GM21723 (cell line): ENCODE measurements at regions not wholly inside any gene's neighbourhood (a gene's known extent, or its start where the extent isn't known, plus 50 kb on each side); places are given as distances from the start of the nearest gene placed in this dataset.
"Not testable (repeated sequence)": the region's sequence is repeated elsewhere in the genome, so short reads cannot be mapped to it uniquely, and the experiment has no call there.

ENCODE experiments used
- ATAC-seq: cut with Tn5 transposase; IDR thresholded peaks from one replicate; pipeline ENCODE4 v1.9.1; 2021; ENCODE audit warnings: mild to moderate bottlenecking, moderate library complexity; ENCODE audit not compliant: unreplicated experiment

DNA sequence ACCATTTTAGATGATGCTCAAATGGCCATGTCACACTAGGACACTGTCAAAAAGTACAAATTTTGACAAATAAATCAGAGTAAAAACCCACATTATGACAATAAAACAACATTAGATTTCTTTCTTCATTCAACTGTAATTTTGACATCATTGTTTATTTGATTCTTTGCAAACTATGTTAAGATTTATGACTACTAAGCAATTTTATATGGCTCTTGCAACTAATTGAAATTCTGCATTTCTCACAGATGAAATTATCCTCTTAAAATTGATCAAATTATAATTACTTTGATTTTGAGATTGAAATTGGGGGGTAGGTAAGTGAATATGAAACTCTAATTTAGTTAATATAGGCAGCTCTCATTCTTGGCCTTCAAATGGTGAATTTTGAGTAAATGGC lies 59.8 kb downstream of the ATOH1 start:
- no peak for ATAC-seq

DNA sequence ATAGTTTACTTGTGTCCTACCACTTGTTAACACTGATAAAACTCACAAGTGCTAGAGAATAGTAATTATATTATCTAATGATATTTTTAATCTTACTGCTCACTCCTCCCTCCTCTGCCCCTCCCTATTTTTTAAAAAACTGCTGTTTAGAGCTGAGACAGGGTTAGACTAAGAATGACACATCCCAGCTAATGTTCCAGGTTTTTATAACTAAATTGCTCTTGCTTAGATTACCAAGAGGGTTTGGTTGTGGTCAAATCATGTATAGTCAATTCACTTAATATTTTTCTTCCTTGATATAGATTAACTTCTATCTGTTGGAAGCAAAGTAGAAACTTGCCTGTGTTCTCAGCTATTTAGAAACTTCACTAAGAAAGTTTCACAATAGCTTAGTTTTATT lies 60.2 kb downstream of the ATOH1 start:
- ATAC-seq, result no peak

DNA sequence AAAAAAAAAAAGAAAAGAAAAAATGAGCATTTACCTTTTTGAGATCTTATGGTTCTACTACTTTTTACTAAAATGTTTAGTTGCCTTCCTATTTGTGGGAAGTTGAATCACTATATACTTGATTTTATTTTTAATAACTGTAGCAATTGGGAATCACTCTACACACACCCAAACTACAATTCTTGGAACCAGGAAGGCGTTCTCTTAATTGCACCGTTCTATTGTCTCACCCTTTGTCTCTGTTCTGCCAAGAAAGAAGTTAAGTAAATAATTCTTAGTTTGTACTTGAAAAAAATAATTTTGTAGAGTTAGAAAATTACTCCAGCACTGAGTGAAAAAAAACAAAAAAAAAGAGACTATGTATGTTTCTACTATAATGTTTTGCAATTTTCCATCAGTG lies 62.7 kb downstream of the ATOH1 start:
- no peak for ATAC-seq

DNA sequence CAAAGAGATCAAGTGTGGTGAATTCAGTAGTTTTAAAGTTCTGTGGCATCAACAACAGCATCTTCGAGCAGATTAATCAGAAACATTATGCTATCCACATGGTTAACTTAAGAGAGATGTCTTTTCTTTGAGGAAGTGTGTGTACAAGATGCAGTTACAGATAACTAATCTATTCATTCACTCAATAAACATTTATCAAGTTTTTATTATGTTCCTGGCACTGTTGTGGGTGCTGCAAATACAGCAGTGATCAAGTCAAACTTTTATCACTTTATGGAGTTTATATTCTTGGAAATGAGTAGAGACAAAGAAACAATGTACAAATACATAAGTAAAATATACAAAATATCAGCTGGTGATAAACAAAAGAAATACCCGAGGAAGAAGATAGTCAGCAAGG lies 66.4 kb downstream of the ATOH1 start:
- ATAC-seq, result no peak

DNA sequence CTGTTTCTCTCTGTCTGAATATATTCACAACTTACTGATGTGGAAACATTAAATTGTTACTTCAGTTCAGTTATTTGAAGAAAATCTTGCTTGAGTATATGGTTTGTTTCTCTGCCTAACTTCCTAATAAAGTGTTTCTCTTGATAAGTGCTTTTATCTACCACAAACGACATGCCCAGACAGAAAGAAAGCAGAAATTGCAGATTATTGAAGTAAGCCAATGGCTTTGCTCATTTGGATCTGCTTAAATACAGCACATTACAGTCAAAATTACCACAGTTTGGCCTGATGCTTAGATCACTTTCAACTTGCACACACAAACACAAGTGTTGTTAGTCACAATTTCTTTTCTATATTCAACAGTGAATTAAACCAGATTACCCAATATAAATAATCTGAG lies 68.0 kb downstream of the ATOH1 start:
- ATAC-seq, result no peak

DNA sequence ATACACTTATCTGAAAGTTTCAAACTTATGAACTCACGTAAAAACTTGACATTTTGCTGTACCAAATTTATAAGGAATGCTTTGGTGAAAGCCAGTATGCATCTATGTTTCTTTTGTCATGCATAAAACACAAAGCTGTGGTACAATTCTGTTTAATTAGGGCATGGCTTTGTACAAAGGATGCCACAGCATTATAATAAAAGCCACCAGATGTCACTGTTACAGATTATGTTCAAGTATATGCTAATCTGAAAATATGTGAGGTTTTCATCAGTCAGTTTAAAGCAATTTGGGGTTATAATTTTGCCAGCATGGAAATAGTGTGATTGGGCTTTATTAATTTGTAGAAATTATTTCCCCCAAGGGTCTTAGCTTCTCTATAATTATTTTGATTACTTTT lies 69.0 kb downstream of the ATOH1 start:
- ATAC-seq, result no peak

DNA sequence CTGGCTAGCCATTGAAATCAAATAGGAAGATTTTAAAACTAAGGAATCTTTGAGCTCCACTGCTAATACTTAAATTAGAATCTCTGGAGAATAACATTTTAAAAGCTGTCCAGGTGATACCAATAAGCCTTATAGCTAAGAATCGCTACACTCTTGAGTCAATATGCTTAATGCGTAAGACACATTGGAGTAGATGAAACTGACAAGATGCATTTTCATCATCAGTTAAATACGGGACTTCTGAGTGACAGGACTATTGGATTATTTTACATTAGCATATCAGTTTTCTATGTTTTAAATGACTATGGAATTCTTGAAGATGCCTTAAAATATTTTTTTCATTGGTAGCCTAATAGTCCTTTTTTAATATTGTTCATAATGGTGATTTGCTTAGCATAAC lies 80.2 kb downstream of the ATOH1 start:
- ATAC-seq, result no peak

DNA sequence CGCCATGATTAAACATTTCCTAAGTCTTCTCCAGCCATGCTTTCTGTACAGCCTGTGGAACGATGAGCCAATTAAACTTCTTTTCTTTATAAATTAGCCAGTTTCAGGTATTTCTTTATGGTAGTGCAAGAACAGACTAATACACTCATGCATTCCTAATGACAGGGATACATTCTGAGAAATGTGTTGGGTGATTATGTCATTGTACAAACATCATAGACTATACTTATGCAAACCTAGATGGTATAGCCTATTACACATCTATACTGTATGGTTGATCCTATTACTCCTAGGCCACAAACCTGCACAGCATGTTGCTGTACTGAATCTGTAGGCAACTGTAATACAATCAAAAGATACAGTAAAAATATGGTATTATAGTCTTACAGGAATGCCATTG lies 83.1 kb downstream of the ATOH1 start:
- ATAC-seq, result no peak

DNA sequence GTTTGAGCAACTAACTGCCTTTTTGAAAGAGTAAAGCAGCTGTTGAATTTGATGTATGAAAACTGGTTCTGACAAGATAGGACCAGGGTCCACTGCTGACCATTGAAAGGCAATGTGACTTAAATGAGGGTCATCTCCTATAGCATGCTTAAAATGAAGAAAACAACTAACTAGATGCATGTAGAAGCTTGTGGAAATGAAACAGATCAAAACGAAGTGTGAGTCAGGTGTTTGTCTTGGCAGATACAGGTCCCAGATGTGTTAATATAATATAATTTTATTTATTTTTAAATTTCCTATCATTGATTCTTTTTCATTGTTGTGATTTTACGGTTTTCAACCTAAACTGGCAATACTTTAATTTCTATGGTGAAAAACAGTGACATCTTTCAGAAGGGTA lies 83.6 kb downstream of the ATOH1 start:
- no peak for ATAC-seq

DNA sequence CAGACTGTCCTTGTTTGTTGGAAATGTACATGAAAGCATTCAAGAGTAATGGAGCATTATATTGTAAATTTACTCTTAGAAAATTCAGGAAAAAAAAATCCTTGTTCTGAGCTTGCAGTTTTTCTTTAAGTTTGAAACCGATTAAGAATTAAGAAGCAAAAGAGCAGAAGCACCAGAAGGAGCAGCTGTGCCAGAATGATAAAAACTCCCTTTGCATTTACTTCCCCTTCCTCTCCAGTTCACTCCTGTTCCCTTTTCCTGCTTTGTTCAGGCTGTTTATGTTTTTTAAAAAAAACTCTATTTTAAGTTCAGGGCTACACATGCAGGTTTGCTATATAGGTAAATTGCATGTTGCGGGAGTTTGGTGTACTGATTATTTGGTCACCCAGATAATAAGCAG lies 90.3 kb downstream of the ATOH1 start:
- ATAC-seq, result no peak

DNA sequence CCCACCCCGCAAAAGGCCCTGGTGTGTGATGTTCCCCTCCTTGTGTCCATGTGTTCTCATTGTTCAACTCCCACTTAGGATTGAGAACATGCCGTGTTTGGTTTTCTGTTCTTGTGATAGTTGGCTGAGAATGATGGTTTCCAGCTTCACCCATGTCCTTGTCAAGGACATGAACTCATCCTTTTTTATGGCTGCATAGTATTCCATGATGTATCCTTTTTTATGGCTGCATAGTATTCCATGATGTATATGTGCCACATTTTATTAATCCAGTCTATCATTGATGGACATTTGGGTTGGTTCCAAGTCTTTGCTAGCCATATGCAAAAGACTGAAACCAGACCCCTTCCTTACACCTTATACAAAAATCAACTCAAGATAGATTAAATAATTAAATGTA lies 95.0 kb downstream of the ATOH1 start:
- ATAC-seq, result not testable (repeated sequence)

DNA sequence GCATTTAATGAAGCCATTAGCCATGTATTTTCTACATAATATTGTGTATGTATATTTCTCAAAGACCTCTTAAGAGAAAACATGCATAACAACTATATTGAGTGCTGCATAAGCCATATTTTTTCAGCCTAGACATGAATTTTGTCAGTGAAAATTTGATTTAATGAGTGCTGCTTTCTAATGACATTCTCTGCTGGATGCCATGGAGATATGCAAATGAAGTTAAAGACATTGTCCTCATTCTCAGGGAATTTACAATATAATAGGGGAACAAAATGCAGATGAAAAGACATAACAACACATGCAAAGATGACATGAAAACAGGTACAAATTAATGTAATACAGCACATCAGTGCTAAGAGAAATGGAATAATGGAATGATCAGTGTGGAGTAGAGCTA lies 118.7 kb downstream of the ATOH1 start:
- no peak for ATAC-seq

DNA sequence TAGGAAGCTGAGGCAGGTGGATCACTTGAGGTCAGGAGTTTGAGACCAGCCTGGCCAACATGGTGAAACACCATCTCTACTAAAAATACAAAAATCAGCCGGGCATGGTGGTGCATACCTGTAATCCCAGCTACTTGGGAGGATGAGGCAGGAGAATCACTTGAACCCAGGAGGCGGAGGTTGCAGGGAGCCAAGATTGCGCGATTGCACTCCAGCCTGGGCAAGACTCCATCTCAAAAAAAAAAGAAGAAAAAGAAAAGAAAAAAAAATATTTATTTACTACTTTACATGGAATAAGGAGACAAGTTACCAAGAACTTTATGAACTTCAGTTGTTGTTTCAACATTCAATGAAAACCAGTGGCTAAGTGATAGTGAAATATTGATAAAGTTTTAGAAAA lies 121.7 kb downstream of the ATOH1 start:
- ATAC-seq, result not testable (repeated sequence)

DNA sequence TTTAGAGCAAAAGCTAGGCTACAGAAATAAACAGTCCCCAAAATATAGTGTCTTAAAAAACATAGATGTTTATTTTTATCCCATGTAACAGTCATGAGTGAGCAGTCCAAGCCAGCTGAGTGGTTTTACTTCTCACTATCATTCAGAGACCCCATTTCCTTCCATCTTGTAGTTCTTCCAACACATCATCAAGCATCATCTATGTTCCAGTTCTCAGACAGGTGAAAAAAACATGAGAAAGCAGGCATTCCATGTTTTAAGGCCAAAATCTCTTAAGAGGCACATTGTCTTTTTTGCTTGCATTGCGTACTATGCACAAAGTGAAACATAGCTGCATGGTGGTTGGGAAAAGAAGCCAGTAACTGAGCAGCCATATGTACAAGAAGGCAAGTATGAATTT lies 128.6 kb downstream of the ATOH1 start:
- no peak for ATAC-seq

DNA sequence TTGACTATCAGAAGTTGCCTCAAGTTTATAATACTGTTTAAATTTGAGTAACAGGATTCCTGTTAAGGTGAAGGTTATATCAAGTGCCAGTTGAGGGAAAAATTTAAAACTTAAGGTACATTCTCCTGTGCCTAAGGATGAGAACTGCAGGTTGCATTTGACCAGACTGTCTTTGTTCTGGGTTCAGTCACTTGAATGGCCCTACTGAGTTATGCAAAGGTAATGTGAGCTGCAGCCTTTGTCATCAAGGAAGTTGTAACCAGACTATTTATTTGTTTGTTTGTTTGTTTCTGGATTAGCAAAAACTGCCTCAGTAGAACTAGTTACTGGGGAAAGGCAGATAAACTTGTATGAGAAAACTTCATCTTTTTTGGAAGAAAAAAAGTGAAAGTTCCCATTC lies 131.9 kb downstream of the ATOH1 start:
- ATAC-seq, result no peak

DNA sequence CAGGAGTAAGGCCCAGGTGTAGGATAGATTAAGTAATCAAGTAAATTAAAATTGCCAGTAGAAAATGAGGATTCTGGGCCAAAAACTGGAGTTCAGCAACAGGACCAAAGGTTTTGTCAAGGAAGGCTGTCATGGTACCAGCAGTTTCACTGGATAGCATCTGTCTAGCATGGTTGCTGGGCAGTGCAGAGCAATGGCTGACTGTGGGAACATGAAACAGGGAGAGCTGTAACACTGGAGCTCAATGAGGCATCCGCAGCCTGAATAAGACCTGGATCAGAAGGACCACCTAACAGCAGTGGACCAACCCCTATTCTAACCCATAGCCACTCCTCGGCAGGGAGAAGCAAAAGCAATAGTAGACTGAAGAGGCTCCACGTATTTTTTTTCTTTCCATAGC lies 132.4 kb downstream of the ATOH1 start:
- ATAC-seq, result no peak

DNA sequence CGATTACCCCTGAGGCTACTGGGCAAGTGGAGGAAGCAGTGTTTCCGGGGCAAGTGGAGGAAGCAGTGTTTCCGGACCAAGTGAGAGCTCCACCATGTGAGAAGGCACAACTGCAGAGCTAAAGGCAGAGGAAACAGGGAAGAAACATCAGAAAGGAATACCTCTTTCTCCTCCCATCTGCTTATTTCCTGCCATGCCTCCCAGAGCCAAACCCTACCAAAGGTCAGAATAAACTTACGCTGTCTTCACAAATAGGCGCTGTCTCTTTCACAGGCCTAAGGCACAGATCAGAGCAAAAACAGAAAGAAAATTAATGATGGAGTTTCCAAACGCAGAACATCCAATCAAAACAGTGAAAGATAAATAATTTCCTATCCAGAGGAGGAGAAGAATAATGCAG lies 153.0 kb downstream of the ATOH1 start:
- ATAC-seq, result no peak

DNA sequence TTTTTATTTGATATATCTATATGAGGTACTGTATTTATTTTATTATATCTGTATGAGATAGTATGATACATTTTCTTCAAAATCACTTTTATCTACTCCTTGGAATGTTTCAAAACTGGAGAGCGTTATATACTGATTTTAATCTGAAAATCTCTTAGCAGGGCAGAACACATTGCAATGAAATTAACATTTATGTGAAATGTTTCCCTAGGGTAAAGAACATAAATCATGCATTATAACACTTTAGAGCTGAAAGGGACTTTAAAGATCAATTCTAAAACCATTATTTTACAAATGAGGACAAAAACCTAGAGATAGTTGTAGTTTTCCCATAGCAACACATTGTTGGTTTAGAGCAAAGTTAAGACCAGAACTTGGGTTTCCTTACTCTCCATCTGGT lies 153.7 kb downstream of the ATOH1 start:
- no peak for ATAC-seq

DNA sequence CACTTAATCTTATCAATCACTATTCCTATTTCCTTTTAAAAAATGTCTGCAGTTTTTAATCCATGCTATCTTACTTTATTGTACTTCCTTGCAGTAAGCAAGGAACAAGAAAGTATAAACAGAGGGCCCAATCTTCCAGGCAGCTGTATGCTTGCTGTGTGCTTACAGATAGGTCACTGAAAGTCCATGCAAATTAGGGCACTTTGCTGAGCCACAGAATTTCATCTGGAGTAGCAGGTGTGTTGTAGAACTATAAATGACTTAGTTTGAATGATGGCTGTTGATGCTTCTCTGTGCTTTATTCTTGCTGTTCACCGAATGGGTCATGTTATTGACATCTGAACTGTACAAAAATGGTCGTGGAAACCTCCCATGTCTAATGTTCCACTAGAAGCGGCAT lies 154.6 kb downstream of the ATOH1 start:
- ATAC-seq, result peak; percentile 97

DNA sequence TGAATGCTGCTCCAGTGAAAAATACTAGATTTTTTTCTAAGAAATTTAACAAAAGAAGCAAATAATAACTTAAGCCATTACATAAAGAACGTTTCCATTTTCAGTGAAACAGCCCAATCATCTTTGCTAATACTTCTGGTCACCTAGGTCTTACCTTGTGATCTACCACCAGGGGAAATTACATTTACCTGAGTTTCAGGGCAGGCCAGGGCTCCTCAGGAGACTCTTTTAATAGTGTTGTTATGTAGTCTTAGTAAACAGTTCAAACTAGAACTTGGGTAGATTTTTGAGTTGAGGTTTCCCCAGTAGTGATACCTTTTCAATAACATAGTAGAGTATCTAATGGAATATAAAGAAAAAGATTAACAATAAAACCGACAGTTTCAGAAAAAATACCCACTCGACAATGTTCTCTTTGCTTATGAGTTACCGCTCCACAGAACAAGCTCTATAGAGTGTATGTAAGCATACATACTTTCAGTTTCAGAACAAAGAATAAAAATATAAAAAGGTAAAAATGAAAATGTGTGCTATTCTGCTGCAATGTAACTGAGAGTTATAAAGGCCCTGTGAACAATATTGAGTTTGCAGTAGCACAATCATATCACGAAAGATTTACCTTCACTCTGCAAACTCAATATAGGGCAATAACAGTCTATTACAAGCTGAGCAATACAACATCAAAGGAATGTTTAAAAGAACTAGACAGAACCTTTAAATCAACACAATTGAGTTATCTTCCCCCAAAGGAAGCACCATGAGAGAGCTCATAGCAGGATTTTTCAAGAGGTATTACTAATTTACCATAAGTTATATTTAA lies 165.8 kb downstream of the ATOH1 start:
- no peak for ATAC-seq

DNA sequence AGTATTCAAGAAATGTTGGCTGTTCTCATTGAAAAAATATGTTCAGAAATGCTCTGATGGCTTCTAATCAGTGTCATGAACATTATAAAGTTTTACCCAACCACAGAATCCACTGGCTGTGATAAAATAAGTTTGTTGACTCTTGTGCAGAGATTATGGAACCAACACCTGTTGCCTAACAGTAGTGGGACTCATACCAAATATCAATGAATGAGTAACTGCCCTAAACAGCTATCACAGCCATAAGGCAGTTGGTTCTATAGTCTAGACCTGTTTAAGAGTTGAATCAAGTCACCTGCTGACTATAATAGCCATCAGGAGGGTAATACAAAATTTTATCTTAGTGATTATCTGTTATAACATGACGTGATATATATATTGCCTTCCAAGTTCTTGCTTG lies 168.3 kb downstream of the ATOH1 start:
- no peak for ATAC-seq

DNA sequence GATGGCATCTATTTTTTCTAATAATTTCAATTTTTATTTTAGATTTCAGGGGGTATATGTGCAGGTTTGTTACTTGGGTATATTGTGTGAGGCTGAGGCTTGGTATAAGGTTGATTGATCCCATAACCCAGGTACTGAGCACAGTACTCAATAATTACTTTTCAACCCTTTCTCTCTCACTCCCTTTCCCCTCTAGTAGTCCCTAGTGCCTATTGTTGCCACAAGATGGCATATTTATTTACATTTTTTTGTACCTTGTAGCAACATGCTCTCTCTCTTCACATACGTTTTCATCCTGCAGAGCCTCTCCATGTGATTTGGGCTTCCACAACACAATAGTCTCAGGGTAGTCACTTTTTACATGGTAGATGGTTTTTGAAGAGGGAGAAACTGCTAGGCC lies 172.0 kb downstream of the ATOH1 start:
- no peak for ATAC-seq

DNA sequence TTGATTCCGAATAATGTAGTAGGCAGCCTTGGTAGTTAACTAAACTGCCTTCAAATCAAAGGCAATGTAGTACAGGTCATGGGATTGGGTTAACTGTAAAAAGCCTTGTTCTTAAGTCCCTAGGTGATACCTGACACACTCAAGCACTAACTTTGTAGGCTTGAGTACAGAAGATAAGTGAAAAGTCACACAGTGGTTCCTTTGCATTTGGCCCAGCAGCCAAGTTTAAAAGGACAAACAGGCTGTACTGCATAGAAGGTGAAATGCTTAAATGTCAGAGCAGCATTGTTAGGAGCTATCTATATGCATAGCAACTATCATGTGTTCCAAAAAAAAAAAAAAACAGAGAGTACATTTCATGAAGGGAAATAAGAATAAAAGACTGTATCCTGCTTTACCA lies 178.4 kb downstream of the ATOH1 start:
- no peak for ATAC-seq
